ENCODE measurements at regions not wholly inside any gene's neighbourhood (a gene's known extent, or its start where the extent isn't known, plus 50 kb on each side); places are given as distances from the start of the nearest gene placed in this dataset.

DNA sequence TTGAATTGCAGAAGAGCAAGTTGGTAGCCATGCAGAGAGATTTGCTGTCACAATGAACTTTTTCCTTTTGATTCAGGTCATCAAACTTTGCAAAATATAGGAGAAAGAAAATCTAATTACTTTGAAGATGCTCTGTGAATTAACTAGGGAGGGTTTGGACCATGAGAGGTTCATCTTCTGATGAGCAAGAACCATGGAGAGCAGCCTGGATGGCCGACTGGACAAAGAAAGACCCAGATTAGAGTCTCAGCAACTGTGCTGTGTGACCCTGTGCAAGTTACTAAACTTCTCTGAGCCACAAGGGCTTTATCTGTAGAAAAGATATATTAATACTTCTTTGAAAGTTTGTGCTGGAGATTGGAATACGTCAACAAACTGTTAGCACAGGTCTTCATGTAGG lies 122.6 kb upstream of the ADAMTS18 start (continued):
- TF ChIP-seq, protein P1, sequence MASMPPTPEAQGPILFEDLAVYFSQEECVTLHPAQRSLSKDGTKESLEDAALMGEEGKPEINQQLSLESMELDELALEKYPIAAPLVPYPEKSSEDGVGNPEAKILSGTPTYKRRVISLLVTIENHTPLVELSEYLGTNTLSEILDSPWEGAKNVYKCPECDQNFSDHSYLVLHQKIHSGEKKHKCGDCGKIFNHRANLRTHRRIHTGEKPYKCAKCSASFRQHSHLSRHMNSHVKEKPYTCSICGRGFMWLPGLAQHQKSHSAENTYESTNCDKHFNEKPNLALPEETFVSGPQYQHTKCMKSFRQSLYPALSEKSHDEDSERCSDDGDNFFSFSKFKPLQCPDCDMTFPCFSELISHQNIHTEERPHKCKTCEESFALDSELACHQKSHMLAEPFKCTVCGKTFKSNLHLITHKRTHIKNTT (CRISPR knock-in tag; IDR thresholded peaks at IDR 0.05), result no peak
- no peak for TF ChIP-seq RXRA (CRISPR knock-in tag; IDR thresholded peaks at IDR 0.05)

GRCh38 chr16:77558786-77559185 lies 124.0 kb upstream of the ADAMTS18 start:
- 0% methylated on average over 2 of the region's 2 CpGs for WGBS (ENCODE audit: low lambda C conversion rate)
- no peak for DNase-seq (ENCODE audit: low spot score)
- Histone ChIP-seq H3K9me3 (ENCODE audit: low read length) (no peaks in the 10 kb centered on the region), H3K27me3 (ENCODE audit: control insufficient read depth in 1 of 2, insufficient read depth in 2 of 2, low read length in 2 of 2) (no peaks in the 10 kb centered on the region), H3K4me3 (replicated peaks in 1 of 3; ENCODE audit: insufficient read depth in 1 of 3, low read depth in 2 of 3, low read length in 3 of 3) (no peak overlapping the region), H4K20me1 (ENCODE audit: insufficient read depth, low read length) (no peaks in the 10 kb centered on the region), H3K79me2 (ENCODE audit: insufficient read depth, low read length) (no peaks in the 10 kb centered on the region), H3K4me1 (ENCODE audit: insufficient read depth, low read length) (peaks cover 8% of the 10 kb centered on the region; the same call in 1 of the 2 replicates), H3K9ac (ENCODE audit: insufficient read depth, low read depth, low read length) (no peak overlapping the region), H2AFZ (ENCODE audit: low read length) (no peak overlapping the region), H3K27ac (ENCODE audit: extremely low read length, insufficient read depth, low read length) (no peak overlapping the region), H3K4me2 (ENCODE audit: low read depth, low read length) (no peak overlapping the region), H3K36me3 (replicated peaks in 1 of 2; ENCODE audit: control insufficient read depth in 1 of 2, insufficient read depth in 2 of 2, low read length in 2 of 2) (no peaks in the 10 kb centered on the region)
- ChIA-PET POLR2A (no interaction called here), CTCF (ENCODE audit: low intra/inter-chr PET ratio, low total read pairs) (no interaction called here)
- FAIRE-seq, result no peak
- no peak for ATAC-seq
- no TSS peak for BruUV-seq (replicated peaks)
- intact Hi-C loops (cut with micrococcal nuclease; ENCODE audit: unreplicated experiment), result no loop called here
- in situ Hi-C loops (cut with HindIII; ENCODE audit: extremely low pct_ligation_motif_present, low pct_unique_long_range_greater_than_20kb), result no loop called here
- TF ChIP-seq ZBTB7A (CRISPR knock-in tag; IDR thresholded peaks at IDR 0.05) (no peak), DPF2 (CRISPR knock-in tag; IDR thresholded peaks at IDR 0.05; ENCODE audit: borderline replicate concordance, low read depth) (no peak), TBP (CRISPR knock-in tag; IDR thresholded peaks at IDR 0.05) (no peak), ZNF761 (CRISPR knock-in tag; conservative IDR thresholded peaks at IDR 0.05) (no peak), ZNF800 (CRISPR knock-in tag; IDR thresholded peaks at IDR 0.05) (no peak), CBX5 (CRISPR knock-in tag; IDR thresholded peaks at IDR 0.05; ENCODE audit: borderline replicate concordance) (no peak), KAT7 (CRISPR knock-in tag; IDR thresholded peaks at IDR 0.05; ENCODE audit: borderline replicate concordance) (no peak), EEA1 (CRISPR knock-in tag; IDR thresholded peaks at IDR 0.05; ENCODE audit: borderline replicate concordance) (no peak), PLRG1 (conservative IDR thresholded peaks at IDR 0.05) (no peak), SOX13 (IDR thresholded peaks at IDR 0.05) (no peak), SOX13 (CRISPR knock-in tag; conservative IDR thresholded peaks at IDR 0.05 in 1 of 2, IDR thresholded peaks at IDR 0.05 in 1 of 2) (no peak), ZNF672 (CRISPR knock-in tag; IDR thresholded peaks at IDR 0.05) (no peak), ZNF780A (CRISPR knock-in tag; IDR thresholded peaks at IDR 0.05) (no peak), ZNF10 (CRISPR knock-in tag; IDR thresholded peaks at IDR 0.05; ENCODE audit: borderline replicate concordance, low read depth) (no peak), HINFP (CRISPR knock-in tag; IDR thresholded peaks at IDR 0.05; ENCODE audit: low read depth) (no peak), RXRA (CRISPR knock-in tag; IDR thresholded peaks at IDR 0.05) (no peak)
- TF ChIP-seq, protein P2, sequence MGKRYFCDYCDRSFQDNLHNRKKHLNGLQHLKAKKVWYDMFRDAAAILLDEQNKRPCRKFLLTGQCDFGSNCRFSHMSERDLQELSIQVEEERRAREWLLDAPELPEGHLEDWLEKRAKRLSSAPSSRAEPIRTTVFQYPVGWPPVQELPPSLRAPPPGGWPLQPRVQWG (CRISPR knock-in tag; IDR thresholded peaks at IDR 0.05; ENCODE audit: borderline replicate concordance, low read depth), result no peak

All from HepG2 (cell line).